Astrocyte of the cerebellum (primary cell): ENCODE measurements at regions not wholly inside any gene's neighbourhood (a gene's known extent, or its start where the extent isn't known, plus 50 kb on each side); places are given as distances from the start of the nearest gene placed in this dataset.

Experiments
- DNase-seq: peaks from one replicate; pipeline ENCODE4 v3.0.0-alpha.2; 2011; ENCODE audit warnings: low read depth
- H3K4me3 ChIP-seq: 2 replicates; pipeline ENCODE4 v1.5.1; 2011; ENCODE audit warnings: mild to moderate bottlenecking, low read depth, low read length, moderate library complexity
- in situ Hi-C: cut with HindIII; loops from 2 replicates; pipeline ENCODE4 v1.10.0; 2017; ENCODE audit warnings: low sequenced_read_pairs
- TF ChIP-seq, protein P1 (sequence below): IDR thresholded peaks from 2 replicates; pipeline ENCODE4 v1.5.1; 2012; ENCODE audit warnings: low read length, low read depth, moderate library complexity, mild to moderate bottlenecking; ENCODE audit errors: missing control alignments

- no peak overlapping the region for H3K4me3 ChIP-seq
- DNase-seq: no peak
- in situ Hi-C loops: no loop called here
- TF ChIP-seq, protein P1, sequence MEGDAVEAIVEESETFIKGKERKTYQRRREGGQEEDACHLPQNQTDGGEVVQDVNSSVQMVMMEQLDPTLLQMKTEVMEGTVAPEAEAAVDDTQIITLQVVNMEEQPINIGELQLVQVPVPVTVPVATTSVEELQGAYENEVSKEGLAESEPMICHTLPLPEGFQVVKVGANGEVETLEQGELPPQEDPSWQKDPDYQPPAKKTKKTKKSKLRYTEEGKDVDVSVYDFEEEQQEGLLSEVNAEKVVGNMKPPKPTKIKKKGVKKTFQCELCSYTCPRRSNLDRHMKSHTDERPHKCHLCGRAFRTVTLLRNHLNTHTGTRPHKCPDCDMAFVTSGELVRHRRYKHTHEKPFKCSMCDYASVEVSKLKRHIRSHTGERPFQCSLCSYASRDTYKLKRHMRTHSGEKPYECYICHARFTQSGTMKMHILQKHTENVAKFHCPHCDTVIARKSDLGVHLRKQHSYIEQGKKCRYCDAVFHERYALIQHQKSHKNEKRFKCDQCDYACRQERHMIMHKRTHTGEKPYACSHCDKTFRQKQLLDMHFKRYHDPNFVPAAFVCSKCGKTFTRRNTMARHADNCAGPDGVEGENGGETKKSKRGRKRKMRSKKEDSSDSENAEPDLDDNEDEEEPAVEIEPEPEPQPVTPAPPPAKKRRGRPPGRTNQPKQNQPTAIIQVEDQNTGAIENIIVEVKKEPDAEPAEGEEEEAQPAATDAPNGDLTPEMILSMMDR: no peak
These were observed 333.4 kb upstream of the RAB6C start for GRCh38 chr2:129646107-129646506.

- in situ Hi-C loops: no loop called here
- H3K4me3 ChIP-seq: no peak overlapping the region
- TF ChIP-seq, protein P1: no peak
- DNase-seq: no peak
These were observed 326.2 kb upstream of the RAB6C start for GRCh38 chr2:129653246-129653645.

DNA sequence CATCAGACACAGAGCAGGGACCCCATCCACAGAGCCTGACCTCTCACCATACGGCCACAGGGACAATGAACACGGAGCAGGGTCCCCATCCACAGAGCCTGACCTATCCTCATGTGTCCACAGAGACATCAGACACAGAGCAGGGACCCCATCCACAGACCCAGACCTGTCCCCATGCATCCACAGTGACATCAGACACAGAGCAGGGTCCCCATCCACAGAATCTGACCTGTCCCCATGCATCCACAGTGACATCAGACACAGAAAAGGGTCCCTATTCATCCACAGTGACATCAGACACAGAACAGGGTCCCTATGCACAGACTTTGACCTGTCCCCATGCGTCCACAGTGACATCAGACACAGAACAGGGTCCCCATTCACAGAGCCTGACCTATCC is 325.1 kb upstream of the RAB6C start:
- TF ChIP-seq, protein P1: no peak
- in situ Hi-C loops: no loop called here
- H3K4me3 ChIP-seq: no peak overlapping the region
- no peak for DNase-seq

DNA sequence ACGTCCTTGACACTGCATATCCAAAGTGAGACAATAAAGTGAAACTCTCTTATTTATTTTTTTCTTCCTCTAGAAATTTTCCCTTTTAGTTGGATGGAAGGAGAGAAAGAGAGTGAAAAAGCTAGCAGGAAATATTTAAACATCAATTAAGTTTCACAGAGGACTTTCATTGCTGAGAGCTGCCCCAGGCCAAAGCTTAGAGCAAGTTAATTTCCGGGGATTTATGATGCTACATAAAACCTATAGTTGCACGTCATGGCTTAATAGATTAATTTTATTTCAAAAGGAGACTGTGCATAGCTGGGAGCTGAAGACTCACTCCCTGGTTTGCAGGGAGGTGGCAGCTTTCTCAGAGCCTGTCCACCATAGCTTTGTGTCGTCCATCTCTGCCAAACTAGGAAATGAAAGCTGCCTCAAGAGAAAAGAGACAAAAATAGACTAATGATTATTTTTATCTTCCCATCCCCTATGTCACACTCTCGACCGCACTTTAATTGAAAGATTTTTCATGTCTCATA is 323.3 kb upstream of the RAB6C start:
- no peak overlapping the region for H3K4me3 ChIP-seq
- DNase-seq: no peak
- in situ Hi-C loops: no loop called here
- TF ChIP-seq, protein P1: no peak

DNA sequence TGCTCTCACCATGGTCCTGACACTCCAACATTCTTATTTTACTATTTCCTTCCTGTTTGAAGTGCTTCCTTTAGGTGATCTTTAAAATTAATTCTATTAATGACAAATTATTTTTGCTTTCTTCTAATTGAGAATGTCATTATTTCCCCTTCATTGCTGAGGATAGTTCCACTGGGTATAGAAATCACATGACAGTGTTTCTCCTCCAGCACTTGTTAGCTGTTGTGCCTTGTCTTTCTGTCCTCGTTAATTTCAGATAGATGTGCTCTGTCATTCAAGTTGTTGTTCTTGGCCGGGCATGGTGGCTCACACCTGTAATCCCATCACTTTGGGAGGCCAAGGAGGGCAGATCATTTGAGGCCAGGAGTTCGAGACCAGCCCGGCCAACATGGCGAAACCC is 321.0 kb upstream of the RAB6C start:
- TF ChIP-seq, protein P1: no peak
- no peak for DNase-seq
- no peak overlapping the region for H3K4me3 ChIP-seq
- in situ Hi-C loops: no loop called here

GRCh38 chr2:129661935-129662334 is 317.5 kb upstream of the RAB6C start:
- in situ Hi-C loops: no loop called here
- TF ChIP-seq, protein P1: no peak
- no peak for DNase-seq
- no peak overlapping the region for H3K4me3 ChIP-seq

DNA sequence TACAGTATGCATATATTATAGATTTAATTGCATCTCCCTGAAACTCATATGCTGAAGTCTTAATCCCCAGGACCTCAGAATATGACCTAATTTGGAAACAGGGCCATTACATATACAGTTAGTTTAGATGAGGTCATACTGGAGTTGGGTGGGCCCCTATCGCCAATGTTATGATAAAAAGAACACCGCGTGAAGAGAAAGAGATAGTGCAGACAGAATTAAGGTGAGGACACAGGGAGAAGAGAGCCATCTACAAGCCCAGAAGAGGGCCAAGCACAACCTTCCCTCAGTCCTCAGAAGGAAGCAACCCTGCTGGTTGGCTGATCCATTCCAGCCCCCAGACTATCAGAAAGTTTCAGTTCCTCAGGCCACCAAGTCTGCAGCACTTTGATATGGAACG is 311.9 kb upstream of the RAB6C start:
- no peak overlapping the region for H3K4me3 ChIP-seq
- no peak for DNase-seq
- TF ChIP-seq, protein P1: no peak
- in situ Hi-C loops: no loop called here
